Ishikawa (cell line): ENCODE measurements at regions not wholly inside any gene's neighbourhood (a gene's known extent, or its start where the extent isn't known, plus 50 kb on each side); places are given as distances from the start of the nearest gene placed in this dataset.

Experiments
- CEBPB ChIP-seq: IDR thresholded peaks from 2 replicates; pipeline ENCODE4 v1.6.1; 2012
- CREB1 ChIP-seq: IDR thresholded peaks from 2 replicates; pipeline ENCODE4 v1.6.1; 2012; ENCODE audit warnings: low read depth
- EP300 ChIP-seq: IDR thresholded peaks from 2 replicates; pipeline ENCODE4 v1.6.1; 2012; ENCODE audit warnings: borderline replicate concordance
- FOXM1 ChIP-seq: IDR thresholded peaks from 2 replicates; pipeline ENCODE4 v1.6.1; 2012; ENCODE audit warnings: low read depth, borderline replicate concordance
- MAX ChIP-seq: IDR thresholded peaks from 2 replicates; pipeline ENCODE4 v1.6.1; 2012
- NFIC ChIP-seq: IDR thresholded peaks from 2 replicates; pipeline ENCODE4 v1.6.1; 2012
- RAD21 ChIP-seq: IDR thresholded peaks from 2 replicates; pipeline ENCODE4 v1.6.1; 2012; ENCODE audit warnings: low read depth
- TAF1 ChIP-seq: IDR thresholded peaks from 2 replicates; pipeline ENCODE4 v1.6.1; 2012; ENCODE audit warnings: low read depth, mild to moderate bottlenecking
- TEAD4 ChIP-seq: IDR thresholded peaks from 2 replicates; pipeline ENCODE4 v1.6.1; 2012
- USF1 ChIP-seq: IDR thresholded peaks from 2 replicates; pipeline ENCODE4 v1.6.1; 2012

- no peak for TF ChIP-seq EP300
- TF ChIP-seq CEBPB, result no peak
- TF ChIP-seq RAD21, result no peak
- no peak for TF ChIP-seq MAX
- TF ChIP-seq USF1, result no peak
- no peak for TF ChIP-seq TAF1
- no peak for TF ChIP-seq TEAD4
- no peak for TF ChIP-seq FOXM1
- TF ChIP-seq CREB1, result no peak
- no peak for TF ChIP-seq NFIC
Measured at GRCh38 chr5:96200641-96201040, 232.4 kb downstream of the PCSK1 start.
